PFSK-1 (cell line): ENCODE measurements at regions not wholly inside any gene's neighbourhood (a gene's known extent, or its start where the extent isn't known, plus 50 kb on each side); places are given as distances from the start of the nearest gene placed in this dataset.
A peak's percentile ranks its signal among the peaks of the same experiment; 100 is the strongest.

Experiments used
- FOXP2 ChIP-seq: optimal IDR thresholded peaks from 2 replicates; pipeline ENCODE3; 2011; ENCODE audit warnings: borderline replicate concordance, control low read depth, inconsistent platforms; ENCODE audit not compliant: insufficient read depth; ENCODE audit errors: extremely low read length, extremely low read depth
- POLR2AphosphoS5 ChIP-seq: IDR thresholded peaks from 2 replicates; pipeline ENCODE4 v1.6.1; 2012; ENCODE audit warnings: low read depth, mild to moderate bottlenecking, control low read depth, low read length, moderate library complexity
- REST ChIP-seq, 2 experiments: IDR thresholded peaks; 2 replicates each; pipeline versions ENCODE4 v1.6.1 to v1.8.0; 2011 to 2012; ENCODE audit warnings: low read depth in 2 of 2, low read length in 2 of 2, control low read depth in 1 of 2, inconsistent platforms in 1 of 2, mild to moderate bottlenecking in 1 of 2, moderate library complexity in 1 of 2; ENCODE audit not compliant: insufficient read depth in 1 of 2
- SIN3A ChIP-seq: IDR thresholded peaks from 2 replicates; pipeline ENCODE4 v1.6.1; 2012; ENCODE audit warnings: mild to moderate bottlenecking, low read length, moderate library complexity, borderline replicate concordance; ENCODE audit not compliant: insufficient read depth
- TAF1 ChIP-seq: IDR thresholded peaks from 2 replicates; pipeline ENCODE4 v1.6.1; 2012; ENCODE audit warnings: low read length, control low read depth, borderline replicate concordance; ENCODE audit not compliant: insufficient read depth

GRCh38 chr6:102520966-102521365 lies 1127.5 kb downstream of the GRIK2 start:
- TF ChIP-seq TAF1: no peak
- TF ChIP-seq FOXP2: no peak
- TF ChIP-seq SIN3A: no peak
- TF ChIP-seq POLR2AphosphoS5: no peak

DNA sequence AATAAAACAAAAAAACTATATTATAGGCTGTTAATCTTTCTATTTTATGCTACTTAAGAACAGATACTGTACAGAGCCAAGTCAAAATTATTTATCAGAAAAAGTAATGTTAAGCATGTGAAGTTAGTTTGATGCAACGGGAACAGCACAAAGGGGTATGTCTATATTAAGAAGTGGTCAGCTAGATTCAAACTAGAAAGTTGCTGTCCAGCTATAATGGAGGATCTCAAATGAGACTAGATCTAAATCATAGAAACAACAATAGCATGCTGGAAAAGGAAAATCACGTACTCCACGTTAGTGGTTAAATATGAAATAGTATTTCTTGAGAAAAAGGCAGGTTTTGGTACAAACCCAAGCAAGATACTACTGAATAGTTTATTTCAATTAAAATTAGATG lies 1124.0 kb downstream of the GRIK2 start:
- peak; percentile 66 to 67; a peak in 3 of 4 replicates for TF ChIP-seq REST (IDR thresholded peaks at IDR 0.05; ENCODE audit: insufficient read depth in 1 of 2, low read depth in 2 of 2, low read length in 2 of 2)
- TF ChIP-seq FOXP2: no peak

DNA sequence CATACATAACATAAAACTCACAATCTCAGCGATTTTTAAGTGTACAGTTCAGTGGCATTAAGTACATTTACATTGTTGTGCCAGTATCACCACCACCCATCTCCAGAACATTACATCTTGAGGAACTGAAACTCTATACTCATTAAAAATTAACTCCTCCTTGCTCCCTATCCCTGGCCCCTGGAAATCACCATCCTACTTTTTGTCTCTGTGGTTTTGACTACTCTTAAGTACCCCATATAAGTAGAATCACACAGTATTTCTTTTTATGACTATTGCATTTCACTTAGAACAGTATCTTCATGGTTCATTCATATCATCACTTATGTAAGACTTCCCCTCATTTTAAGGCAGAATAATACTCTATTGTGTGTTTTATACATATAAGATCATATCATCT lies 1108.1 kb downstream of the GRIK2 start:
- TF ChIP-seq FOXP2 (no peak), REST (IDR thresholded peaks at IDR 0.05; ENCODE audit: insufficient read depth in 1 of 2, low read depth in 2 of 2, low read length in 2 of 2) (no peak), TAF1 (no peak), SIN3A (no peak), POLR2AphosphoS5 (no peak)

DNA sequence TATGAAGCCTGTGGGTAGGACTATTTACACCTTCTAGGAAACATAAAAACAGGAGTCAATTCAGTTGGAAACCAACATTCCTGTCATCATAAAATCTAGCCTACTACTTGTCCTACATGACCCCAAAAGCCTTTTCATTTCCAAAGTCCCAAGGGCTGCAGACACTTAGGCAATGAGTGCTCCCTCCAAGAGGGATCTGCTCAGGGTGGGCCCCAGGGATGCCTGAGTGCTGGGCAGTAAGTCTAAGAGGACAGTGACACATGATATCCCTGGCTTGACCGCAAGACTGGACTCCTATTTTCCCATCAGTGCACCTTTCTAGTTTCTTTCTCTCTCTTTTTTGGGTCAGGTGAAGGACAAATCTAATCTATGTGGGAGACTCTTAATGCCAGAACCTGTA lies 1101.3 kb downstream of the GRIK2 start:
- no peak for TF ChIP-seq SIN3A

- TF ChIP-seq FOXP2 (no peak), SIN3A (no peak), REST (IDR thresholded peaks at IDR 0.05; ENCODE audit: insufficient read depth in 1 of 2, low read depth in 2 of 2, low read length in 2 of 2) (no peak), TAF1 (no peak), POLR2AphosphoS5 (no peak)
These were observed 1100.0 kb downstream of the GRIK2 start for GRCh38 chr6:102493485-102493884.

DNA sequence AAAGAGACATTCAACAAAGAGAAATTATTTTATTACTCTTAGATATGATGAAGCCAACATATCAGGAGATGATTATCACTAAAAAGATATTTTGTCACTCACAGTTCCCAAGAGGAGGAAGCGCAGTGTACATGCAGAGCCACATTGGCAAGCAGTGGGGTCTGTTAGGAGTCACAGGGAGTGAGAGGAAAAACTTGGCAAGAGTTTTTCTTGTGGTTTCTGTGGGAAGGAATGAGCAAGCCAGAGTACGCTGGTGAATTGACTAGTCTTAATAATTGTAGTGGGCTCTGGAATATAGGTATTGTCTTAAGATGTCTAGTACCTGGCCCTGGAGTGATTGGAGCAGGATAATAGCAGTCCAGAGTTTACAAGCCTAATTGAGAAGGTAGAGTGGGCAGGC lies 1095.2 kb downstream of the GRIK2 start:
- TF ChIP-seq TAF1 (no peak), SIN3A (no peak), REST (IDR thresholded peaks at IDR 0.05; ENCODE audit: insufficient read depth in 1 of 2, low read depth in 2 of 2, low read length in 2 of 2) (0 out of 4 replicates have a peak, but pooled peaks of 1 of the 2 experiments have one; percentile 20), POLR2AphosphoS5 (no peak), FOXP2 (no peak)
